ENCODE measurements at regions not wholly inside any gene's neighbourhood (a gene's known extent, or its start where the extent isn't known, plus 50 kb on each side); places are given as distances from the start of the nearest gene placed in this dataset.

DNA sequence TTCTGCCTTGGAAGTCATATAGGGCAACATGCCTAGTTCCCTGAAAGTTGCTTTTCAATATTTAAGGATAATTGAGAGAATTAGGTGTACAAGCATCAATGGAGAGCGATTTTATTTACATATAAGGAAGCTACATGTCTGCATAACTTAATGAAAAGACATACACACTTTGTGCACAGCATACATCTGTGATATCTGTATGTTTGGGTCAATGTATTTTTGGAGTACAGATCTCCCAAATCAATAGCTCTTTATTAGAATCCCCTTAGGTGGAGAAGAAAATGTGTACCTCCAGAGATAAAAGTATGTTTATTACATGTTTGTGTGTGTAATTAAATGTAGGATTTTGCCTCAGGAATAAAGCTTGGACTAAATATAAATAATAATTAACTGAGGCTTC, 373.7 kb upstream of the CCNH start:
- TF ChIP-seq, protein P1, sequence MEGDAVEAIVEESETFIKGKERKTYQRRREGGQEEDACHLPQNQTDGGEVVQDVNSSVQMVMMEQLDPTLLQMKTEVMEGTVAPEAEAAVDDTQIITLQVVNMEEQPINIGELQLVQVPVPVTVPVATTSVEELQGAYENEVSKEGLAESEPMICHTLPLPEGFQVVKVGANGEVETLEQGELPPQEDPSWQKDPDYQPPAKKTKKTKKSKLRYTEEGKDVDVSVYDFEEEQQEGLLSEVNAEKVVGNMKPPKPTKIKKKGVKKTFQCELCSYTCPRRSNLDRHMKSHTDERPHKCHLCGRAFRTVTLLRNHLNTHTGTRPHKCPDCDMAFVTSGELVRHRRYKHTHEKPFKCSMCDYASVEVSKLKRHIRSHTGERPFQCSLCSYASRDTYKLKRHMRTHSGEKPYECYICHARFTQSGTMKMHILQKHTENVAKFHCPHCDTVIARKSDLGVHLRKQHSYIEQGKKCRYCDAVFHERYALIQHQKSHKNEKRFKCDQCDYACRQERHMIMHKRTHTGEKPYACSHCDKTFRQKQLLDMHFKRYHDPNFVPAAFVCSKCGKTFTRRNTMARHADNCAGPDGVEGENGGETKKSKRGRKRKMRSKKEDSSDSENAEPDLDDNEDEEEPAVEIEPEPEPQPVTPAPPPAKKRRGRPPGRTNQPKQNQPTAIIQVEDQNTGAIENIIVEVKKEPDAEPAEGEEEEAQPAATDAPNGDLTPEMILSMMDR (conservative IDR thresholded peaks at IDR 0.05; ENCODE audit: low read depth in 2 of 2) = no peak
- TF ChIP-seq, protein P2, sequence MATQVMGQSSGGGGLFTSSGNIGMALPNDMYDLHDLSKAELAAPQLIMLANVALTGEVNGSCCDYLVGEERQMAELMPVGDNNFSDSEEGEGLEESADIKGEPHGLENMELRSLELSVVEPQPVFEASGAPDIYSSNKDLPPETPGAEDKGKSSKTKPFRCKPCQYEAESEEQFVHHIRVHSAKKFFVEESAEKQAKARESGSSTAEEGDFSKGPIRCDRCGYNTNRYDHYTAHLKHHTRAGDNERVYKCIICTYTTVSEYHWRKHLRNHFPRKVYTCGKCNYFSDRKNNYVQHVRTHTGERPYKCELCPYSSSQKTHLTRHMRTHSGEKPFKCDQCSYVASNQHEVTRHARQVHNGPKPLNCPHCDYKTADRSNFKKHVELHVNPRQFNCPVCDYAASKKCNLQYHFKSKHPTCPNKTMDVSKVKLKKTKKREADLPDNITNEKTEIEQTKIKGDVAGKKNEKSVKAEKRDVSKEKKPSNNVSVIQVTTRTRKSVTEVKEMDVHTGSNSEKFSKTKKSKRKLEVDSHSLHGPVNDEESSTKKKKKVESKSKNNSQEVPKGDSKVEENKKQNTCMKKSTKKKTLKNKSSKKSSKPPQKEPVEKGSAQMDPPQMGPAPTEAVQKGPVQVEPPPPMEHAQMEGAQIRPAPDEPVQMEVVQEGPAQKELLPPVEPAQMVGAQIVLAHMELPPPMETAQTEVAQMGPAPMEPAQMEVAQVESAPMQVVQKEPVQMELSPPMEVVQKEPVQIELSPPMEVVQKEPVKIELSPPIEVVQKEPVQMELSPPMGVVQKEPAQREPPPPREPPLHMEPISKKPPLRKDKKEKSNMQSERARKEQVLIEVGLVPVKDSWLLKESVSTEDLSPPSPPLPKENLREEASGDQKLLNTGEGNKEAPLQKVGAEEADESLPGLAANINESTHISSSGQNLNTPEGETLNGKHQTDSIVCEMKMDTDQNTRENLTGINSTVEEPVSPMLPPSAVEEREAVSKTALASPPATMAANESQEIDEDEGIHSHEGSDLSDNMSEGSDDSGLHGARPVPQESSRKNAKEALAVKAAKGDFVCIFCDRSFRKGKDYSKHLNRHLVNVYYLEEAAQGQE (IDR thresholded peaks at IDR 0.05; ENCODE audit: unreplicated experiment) = no peak
- TF ChIP-seq POLR2AphosphoS5 (IDR thresholded peaks at IDR 0.05; ENCODE audit: low read depth) = no peak
- TF ChIP-seq EZH2phosphoT487 (IDR thresholded peaks at IDR 0.05; ENCODE audit: unreplicated experiment) = no peak
- TF ChIP-seq EZH2 (IDR thresholded peaks at IDR 0.05; ENCODE audit: low read depth, unreplicated experiment) = no peak
- TF ChIP-seq, protein P3, sequence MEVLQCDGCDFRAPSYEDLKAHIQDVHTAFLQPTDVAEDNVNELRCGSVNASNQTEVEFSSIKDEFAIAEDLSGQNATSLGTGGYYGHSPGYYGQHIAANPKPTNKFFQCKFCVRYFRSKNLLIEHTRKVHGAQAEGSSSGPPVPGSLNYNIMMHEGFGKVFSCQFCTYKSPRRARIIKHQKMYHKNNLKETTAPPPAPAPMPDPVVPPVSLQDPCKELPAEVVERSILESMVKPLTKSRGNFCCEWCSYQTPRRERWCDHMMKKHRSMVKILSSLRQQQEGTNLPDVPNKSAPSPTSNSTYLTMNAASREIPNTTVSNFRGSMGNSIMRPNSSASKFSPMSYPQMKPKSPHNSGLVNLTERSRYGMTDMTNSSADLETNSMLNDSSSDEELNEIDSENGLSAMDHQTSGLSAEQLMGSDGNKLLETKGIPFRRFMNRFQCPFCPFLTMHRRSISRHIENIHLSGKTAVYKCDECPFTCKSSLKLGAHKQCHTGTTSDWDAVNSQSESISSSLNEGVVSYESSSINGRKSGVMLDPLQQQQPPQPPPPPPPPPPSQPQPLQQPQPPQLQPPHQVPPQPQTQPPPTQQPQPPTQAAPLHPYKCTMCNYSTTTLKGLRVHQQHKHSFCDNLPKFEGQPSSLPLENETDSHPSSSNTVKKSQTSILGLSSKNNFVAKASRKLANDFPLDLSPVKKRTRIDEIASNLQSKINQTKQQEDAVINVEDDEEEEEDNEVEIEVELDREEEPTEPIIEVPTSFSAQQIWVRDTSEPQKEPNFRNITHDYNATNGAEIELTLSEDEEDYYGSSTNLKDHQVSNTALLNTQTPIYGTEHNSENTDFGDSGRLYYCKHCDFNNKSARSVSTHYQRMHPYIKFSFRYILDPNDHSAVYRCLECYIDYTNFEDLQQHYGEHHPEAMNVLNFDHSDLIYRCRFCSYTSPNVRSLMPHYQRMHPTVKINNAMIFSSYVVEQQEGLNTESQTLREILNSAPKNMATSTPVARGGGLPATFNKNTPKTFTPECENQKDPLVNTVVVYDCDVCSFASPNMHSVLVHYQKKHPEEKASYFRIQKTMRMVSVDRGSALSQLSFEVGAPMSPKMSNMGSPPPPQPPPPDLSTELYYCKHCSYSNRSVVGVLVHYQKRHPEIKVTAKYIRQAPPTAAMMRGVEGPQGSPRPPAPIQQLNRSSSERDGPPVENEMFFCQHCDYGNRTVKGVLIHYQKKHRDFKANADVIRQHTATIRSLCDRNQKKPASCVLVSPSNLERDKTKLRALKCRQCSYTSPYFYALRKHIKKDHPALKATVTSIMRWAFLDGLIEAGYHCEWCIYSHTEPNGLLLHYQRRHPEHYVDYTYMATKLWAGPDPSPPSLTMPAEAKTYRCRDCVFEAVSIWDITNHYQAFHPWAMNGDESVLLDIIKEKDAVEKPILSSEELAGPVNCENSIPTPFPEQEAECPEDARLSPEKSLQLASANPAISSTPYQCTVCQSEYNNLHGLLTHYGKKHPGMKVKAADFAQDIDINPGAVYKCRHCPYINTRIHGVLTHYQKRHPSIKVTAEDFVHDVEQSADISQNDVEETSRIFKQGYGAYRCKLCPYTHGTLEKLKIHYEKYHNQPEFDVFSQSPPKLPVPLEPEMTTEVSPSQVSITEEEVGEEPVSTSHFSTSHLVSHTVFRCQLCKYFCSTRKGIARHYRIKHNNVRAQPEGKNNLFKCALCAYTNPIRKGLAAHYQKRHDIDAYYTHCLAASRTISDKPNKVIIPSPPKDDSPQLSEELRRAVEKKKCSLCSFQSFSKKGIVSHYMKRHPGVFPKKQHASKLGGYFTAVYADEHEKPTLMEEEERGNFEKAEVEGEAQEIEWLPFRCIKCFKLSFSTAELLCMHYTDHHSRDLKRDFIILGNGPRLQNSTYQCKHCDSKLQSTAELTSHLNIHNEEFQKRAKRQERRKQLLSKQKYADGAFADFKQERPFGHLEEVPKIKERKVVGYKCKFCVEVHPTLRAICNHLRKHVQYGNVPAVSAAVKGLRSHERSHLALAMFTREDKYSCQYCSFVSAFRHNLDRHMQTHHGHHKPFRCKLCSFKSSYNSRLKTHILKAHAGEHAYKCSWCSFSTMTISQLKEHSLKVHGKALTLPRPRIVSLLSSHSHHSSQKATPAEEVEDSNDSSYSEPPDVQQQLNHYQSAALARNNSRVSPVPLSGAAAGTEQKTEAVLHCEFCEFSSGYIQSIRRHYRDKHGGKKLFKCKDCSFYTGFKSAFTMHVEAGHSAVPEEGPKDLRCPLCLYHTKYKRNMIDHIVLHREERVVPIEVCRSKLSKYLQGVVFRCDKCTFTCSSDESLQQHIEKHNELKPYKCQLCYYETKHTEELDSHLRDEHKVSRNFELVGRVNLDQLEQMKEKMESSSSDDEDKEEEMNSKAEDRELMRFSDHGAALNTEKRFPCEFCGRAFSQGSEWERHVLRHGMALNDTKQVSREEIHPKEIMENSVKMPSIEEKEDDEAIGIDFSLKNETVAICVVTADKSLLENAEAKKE (CRISPR knock-in tag; IDR thresholded peaks at IDR 0.05) = no peak
- TF ChIP-seq ZNF114 (CRISPR knock-in tag; IDR thresholded peaks at IDR 0.05) = no peak

Measured in GM23338 (cell line).